GM12865 (cell line): ENCODE measurements at regions not wholly inside any gene's neighbourhood (a gene's known extent, or its start where the extent isn't known, plus 50 kb on each side); places are given as distances from the start of the nearest gene placed in this dataset.

Source experiments
- DNase-seq: peaks from one replicate; pipeline ENCODE4 v3.0.0; 2010; ENCODE audit warnings: low read depth
- H3K4me3 ChIP-seq: 2 replicates; pipeline ENCODE4 v1.5.1; 2011; ENCODE audit warnings: mild to moderate bottlenecking, low read depth, low read length, control low read depth
- CTCF ChIP-seq: IDR thresholded peaks from 2 replicates; pipeline ENCODE4 v1.5.1; 2011; ENCODE audit warnings: low read length, control low read depth, low read depth, inconsistent platforms; ENCODE audit not compliant: insufficient read depth; ENCODE audit errors: missing control alignments

GRCh38 chr7:12139416-12139815 lies 71.7 kb upstream of the TMEM106B start:
- TF ChIP-seq CTCF, result no peak
- DNase-seq, result no peak
- no peak overlapping the region for H3K4me3 ChIP-seq

- no peak for DNase-seq
- no peak for TF ChIP-seq CTCF
These were observed 64.3 kb upstream of the TMEM106B start for GRCh38 chr7:12146813-12147212.

GRCh38 chr7:12152196-12152918 lies 58.7 kb upstream of the TMEM106B start:
- DNase-seq, result no peak
- no peak for TF ChIP-seq CTCF
- no peak overlapping the region for H3K4me3 ChIP-seq

More at GRCh38 chr7:12146813-12147212, 64.3 kb upstream of the TMEM106B start:
- no peak overlapping the region for H3K4me3 ChIP-seq

GRCh38 chr7:12154119-12154518 lies 57.0 kb upstream of the TMEM106B start:
- DNase-seq, result no peak
- H3K4me3 ChIP-seq, result no peak overlapping the region
- no peak for TF ChIP-seq CTCF

- no peak for TF ChIP-seq CTCF
- no peak overlapping the region for H3K4me3 ChIP-seq
- no peak for DNase-seq
These were observed 53.6 kb upstream of the TMEM106B start for GRCh38 chr7:12157517-12157916.

GRCh38 chr7:12158334-12159060 lies 52.6 kb upstream of the TMEM106B start:
- no peak for TF ChIP-seq CTCF
- DNase-seq, result no peak
- H3K4me3 ChIP-seq, result no peak overlapping the region
